Ishikawa (cell line): ENCODE measurements at regions not wholly inside any gene's neighbourhood (a gene's known extent, or its start where the extent isn't known, plus 50 kb on each side); places are given as distances from the start of the nearest gene placed in this dataset.

ENCODE experiments used
- CEBPB ChIP-seq: IDR thresholded peaks from 2 replicates; pipeline ENCODE4 v1.6.1; 2012
- CREB1 ChIP-seq: IDR thresholded peaks from 2 replicates; pipeline ENCODE4 v1.6.1; 2012; ENCODE audit warnings: low read depth
- EGR1 ChIP-seq: IDR thresholded peaks from 2 replicates; pipeline ENCODE4 v1.6.1; 2012
- EP300 ChIP-seq: IDR thresholded peaks from 2 replicates; pipeline ENCODE4 v1.6.1; 2012; ENCODE audit warnings: borderline replicate concordance
- FOXM1 ChIP-seq: IDR thresholded peaks from 2 replicates; pipeline ENCODE4 v1.6.1; 2012; ENCODE audit warnings: low read depth, borderline replicate concordance
- MAX ChIP-seq: IDR thresholded peaks from 2 replicates; pipeline ENCODE4 v1.6.1; 2012
- NFIC ChIP-seq: IDR thresholded peaks from 2 replicates; pipeline ENCODE4 v1.6.1; 2012
- RAD21 ChIP-seq: IDR thresholded peaks from 2 replicates; pipeline ENCODE4 v1.6.1; 2012; ENCODE audit warnings: low read depth
- REST ChIP-seq: IDR thresholded peaks from 2 replicates; pipeline ENCODE4 v1.6.1; 2012; ENCODE audit warnings: low read depth, mild to moderate bottlenecking
- TAF1 ChIP-seq: IDR thresholded peaks from 2 replicates; pipeline ENCODE4 v1.6.1; 2012; ENCODE audit warnings: low read depth, mild to moderate bottlenecking
- TCF12 ChIP-seq: IDR thresholded peaks from 2 replicates; pipeline ENCODE4 v1.6.1; 2012; ENCODE audit warnings: low read depth
- TEAD4 ChIP-seq: IDR thresholded peaks from 2 replicates; pipeline ENCODE4 v1.6.1; 2012
- USF1 ChIP-seq: IDR thresholded peaks from 2 replicates; pipeline ENCODE4 v1.6.1; 2012
- YY1 ChIP-seq: IDR thresholded peaks from 2 replicates; pipeline ENCODE4 v1.6.1; 2012; ENCODE audit warnings: low read depth
- ZBTB7A ChIP-seq: IDR thresholded peaks from 2 replicates; pipeline ENCODE4 v1.6.1; 2012; ENCODE audit warnings: low read depth

GRCh38 chrX:6377103-6377764 is 148.6 kb upstream of the NLGN4X start:
- TF ChIP-seq TCF12: no peak
- no peak for TF ChIP-seq MAX
- no peak for TF ChIP-seq YY1
- TF ChIP-seq USF1: no peak
- TF ChIP-seq TAF1: no peak
- no peak for TF ChIP-seq REST
- no peak for TF ChIP-seq TEAD4
- TF ChIP-seq EGR1: no peak
- TF ChIP-seq RAD21: no peak
- no peak for TF ChIP-seq EP300
- no peak for TF ChIP-seq CREB1
- no peak for TF ChIP-seq ZBTB7A

- TF ChIP-seq TCF12 (no peak), MAX (no peak), USF1 (no peak), NFIC (no peak), ZBTB7A (no peak), TAF1 (no peak), CEBPB (no peak), CREB1 (no peak), EGR1 (no peak), EP300 (no peak), TEAD4 (no peak), RAD21 (no peak), YY1 (no peak), REST (no peak), FOXM1 (no peak)
Measured at GRCh38 chrX:6374556-6374955, 145.9 kb upstream of the NLGN4X start.

- TF ChIP-seq NFIC (no peak), EP300 (no peak), FOXM1 (no peak), TCF12 (no peak)
Measured at GRCh38 chrX:6372981-6373380, 144.3 kb upstream of the NLGN4X start.

- TF ChIP-seq REST: no peak
- TF ChIP-seq CREB1: no peak
- TF ChIP-seq FOXM1: no peak
- TF ChIP-seq EGR1: no peak
- TF ChIP-seq RAD21: no peak
- TF ChIP-seq EP300: no peak
Measured at GRCh38 chrX:6371353-6371752, 142.7 kb upstream of the NLGN4X start.

GRCh38 chrX:6363188-6363587 is 134.5 kb upstream of the NLGN4X start:
- TF ChIP-seq ZBTB7A: no peak
- no peak for TF ChIP-seq REST
- TF ChIP-seq FOXM1: no peak
- no peak for TF ChIP-seq EP300
- no peak for TF ChIP-seq NFIC
- no peak for TF ChIP-seq TEAD4
- TF ChIP-seq RAD21: no peak
- TF ChIP-seq CREB1: no peak
- no peak for TF ChIP-seq TAF1
- no peak for TF ChIP-seq MAX
- no peak for TF ChIP-seq EGR1
- no peak for TF ChIP-seq TCF12
- no peak for TF ChIP-seq USF1
- no peak for TF ChIP-seq CEBPB
- TF ChIP-seq YY1: no peak
